WTC11 (cell line): ENCODE measurements at regions not wholly inside any gene's neighbourhood (a gene's known extent, or its start where the extent isn't known, plus 50 kb on each side); places are given as distances from the start of the nearest gene placed in this dataset.

Experiments used
- ESRRA ChIP-seq: sonication (generic); formaldehyde crosslinking; IDR thresholded peaks from 2 replicates; pipeline ENCODE4 v1.8.1; 2022; ENCODE audit warnings: mild to moderate bottlenecking, missing genetic modification reagents, borderline replicate concordance
- NFYB ChIP-seq: sonication (generic); formaldehyde crosslinking; conservative IDR thresholded peaks from 2 replicates; pipeline ENCODE4 v1.8.0; 2022; ENCODE audit warnings: low read depth, missing genetic modification reagents
- NR2C2 ChIP-seq: sonication (generic); formaldehyde crosslinking; IDR thresholded peaks from 2 replicates; pipeline ENCODE4 v1.8.0; 2022; ENCODE audit warnings: mild to moderate bottlenecking, missing genetic modification reagents
- ZNF121 ChIP-seq: sonication (generic); formaldehyde crosslinking; IDR thresholded peaks from 2 replicates; pipeline ENCODE4 v1.8.0; 2023; ENCODE audit warnings: missing genetic modification reagents
- TF ChIP-seq, protein P1 (sequence below): sonication (generic); formaldehyde crosslinking; IDR thresholded peaks from 2 replicates; pipeline ENCODE4 v1.8.1; 2023; ENCODE audit warnings: mild to moderate bottlenecking, missing genetic modification reagents, moderate library complexity
- TF ChIP-seq, protein P2 (sequence below): fragments of 200-600 bp; IDR thresholded peaks from 2 replicates; pipeline ENCODE4 v1.8.0; 2022; ENCODE audit warnings: antibody characterized with exemption
- TF ChIP-seq, protein P3 (sequence below): sonication (generic); formaldehyde crosslinking; IDR thresholded peaks from 2 replicates; pipeline ENCODE4 v1.8.0; 2022; ENCODE audit warnings: missing genetic modification reagents
- TF ChIP-seq, protein P4 (sequence below): sonication (generic); formaldehyde crosslinking; IDR thresholded peaks from 2 replicates; pipeline ENCODE4 v1.8.1; 2023; ENCODE audit warnings: mild to moderate bottlenecking, moderate library complexity, missing genetic modification reagents
- TF ChIP-seq, protein P5 (sequence below): sonication (generic); formaldehyde crosslinking; IDR thresholded peaks from 2 replicates; pipeline ENCODE4 v1.8.1; 2022; ENCODE audit warnings: mild to moderate bottlenecking, missing genetic modification reagents, moderate library complexity, borderline replicate concordance

DNA sequence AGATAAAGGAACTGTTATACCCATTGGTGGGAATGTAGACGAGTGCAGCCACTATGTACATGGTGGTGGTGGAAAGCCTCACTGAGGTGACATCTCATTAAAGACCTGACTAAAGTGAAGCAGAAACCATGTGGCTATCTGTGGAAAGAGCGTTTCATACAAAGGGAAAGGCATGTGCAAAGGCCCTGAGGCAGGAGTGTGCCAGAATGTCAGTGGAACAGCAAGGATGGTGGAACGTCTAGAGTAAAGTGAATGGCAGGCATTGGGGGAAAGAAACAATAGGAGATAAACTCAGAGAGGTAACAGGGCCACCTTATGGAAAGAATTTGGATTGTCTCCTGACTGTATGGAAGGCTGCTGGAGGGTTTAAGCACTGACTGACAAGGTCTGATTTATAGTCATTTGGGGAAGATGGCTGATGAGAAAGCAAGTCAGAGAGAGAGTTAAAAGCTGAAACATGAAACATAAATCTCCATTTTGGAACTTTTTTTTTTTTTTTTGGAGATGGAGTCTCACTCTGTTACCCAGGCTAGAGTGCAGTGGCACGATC, 245.7 kb downstream of the STK31 start:
- TF ChIP-seq, protein P1, sequence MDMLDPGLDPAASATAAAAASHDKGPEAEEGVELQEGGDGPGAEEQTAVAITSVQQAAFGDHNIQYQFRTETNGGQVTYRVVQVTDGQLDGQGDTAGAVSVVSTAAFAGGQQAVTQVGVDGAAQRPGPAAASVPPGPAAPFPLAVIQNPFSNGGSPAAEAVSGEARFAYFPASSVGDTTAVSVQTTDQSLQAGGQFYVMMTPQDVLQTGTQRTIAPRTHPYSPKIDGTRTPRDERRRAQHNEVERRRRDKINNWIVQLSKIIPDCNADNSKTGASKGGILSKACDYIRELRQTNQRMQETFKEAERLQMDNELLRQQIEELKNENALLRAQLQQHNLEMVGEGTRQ (CRISPR knock-in tag), result no peak
- TF ChIP-seq, protein P2, sequence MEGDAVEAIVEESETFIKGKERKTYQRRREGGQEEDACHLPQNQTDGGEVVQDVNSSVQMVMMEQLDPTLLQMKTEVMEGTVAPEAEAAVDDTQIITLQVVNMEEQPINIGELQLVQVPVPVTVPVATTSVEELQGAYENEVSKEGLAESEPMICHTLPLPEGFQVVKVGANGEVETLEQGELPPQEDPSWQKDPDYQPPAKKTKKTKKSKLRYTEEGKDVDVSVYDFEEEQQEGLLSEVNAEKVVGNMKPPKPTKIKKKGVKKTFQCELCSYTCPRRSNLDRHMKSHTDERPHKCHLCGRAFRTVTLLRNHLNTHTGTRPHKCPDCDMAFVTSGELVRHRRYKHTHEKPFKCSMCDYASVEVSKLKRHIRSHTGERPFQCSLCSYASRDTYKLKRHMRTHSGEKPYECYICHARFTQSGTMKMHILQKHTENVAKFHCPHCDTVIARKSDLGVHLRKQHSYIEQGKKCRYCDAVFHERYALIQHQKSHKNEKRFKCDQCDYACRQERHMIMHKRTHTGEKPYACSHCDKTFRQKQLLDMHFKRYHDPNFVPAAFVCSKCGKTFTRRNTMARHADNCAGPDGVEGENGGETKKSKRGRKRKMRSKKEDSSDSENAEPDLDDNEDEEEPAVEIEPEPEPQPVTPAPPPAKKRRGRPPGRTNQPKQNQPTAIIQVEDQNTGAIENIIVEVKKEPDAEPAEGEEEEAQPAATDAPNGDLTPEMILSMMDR, result no peak
- no peak for TF ChIP-seq NFYB (CRISPR knock-in tag)
- TF ChIP-seq, protein P3, sequence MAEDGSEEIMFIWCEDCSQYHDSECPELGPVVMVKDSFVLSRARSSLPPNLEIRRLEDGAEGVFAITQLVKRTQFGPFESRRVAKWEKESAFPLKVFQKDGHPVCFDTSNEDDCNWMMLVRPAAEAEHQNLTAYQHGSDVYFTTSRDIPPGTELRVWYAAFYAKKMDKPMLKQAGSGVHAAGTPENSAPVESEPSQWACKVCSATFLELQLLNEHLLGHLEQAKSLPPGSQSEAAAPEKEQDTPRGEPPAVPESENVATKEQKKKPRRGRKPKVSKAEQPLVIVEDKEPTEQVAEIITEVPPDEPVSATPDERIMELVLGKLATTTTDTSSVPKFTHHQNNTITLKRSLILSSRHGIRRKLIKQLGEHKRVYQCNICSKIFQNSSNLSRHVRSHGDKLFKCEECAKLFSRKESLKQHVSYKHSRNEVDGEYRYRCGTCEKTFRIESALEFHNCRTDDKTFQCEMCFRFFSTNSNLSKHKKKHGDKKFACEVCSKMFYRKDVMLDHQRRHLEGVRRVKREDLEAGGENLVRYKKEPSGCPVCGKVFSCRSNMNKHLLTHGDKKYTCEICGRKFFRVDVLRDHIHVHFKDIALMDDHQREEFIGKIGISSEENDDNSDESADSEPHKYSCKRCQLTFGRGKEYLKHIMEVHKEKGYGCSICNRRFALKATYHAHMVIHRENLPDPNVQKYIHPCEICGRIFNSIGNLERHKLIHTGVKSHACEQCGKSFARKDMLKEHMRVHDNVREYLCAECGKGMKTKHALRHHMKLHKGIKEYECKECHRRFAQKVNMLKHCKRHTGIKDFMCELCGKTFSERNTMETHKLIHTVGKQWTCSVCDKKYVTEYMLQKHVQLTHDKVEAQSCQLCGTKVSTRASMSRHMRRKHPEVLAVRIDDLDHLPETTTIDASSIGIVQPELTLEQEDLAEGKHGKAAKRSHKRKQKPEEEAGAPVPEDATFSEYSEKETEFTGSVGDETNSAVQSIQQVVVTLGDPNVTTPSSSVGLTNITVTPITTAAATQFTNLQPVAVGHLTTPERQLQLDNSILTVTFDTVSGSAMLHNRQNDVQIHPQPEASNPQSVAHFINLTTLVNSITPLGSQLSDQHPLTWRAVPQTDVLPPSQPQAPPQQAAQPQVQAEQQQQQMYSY (CRISPR knock-in tag), result no peak
- TF ChIP-seq, protein P4, sequence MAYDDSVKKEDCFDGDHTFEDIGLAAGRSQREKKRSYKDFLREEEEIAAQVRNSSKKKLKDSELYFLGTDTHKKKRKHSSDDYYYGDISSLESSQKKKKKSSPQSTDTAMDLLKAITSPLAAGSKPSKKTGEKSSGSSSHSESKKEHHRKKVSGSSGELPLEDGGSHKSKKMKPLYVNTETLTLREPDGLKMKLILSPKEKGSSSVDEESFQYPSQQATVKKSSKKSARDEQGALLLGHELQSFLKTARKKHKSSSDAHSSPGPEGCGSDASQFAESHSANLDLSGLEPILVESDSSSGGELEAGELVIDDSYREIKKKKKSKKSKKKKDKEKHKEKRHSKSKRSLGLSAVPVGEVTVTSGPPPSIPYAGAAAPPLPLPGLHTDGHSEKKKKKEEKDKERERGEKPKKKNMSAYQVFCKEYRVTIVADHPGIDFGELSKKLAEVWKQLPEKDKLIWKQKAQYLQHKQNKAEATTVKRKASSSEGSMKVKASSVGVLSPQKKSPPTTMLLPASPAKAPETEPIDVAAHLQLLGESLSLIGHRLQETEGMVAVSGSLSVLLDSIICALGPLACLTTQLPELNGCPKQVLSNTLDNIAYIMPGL (CRISPR knock-in tag), result no peak
- TF ChIP-seq, protein P5, sequence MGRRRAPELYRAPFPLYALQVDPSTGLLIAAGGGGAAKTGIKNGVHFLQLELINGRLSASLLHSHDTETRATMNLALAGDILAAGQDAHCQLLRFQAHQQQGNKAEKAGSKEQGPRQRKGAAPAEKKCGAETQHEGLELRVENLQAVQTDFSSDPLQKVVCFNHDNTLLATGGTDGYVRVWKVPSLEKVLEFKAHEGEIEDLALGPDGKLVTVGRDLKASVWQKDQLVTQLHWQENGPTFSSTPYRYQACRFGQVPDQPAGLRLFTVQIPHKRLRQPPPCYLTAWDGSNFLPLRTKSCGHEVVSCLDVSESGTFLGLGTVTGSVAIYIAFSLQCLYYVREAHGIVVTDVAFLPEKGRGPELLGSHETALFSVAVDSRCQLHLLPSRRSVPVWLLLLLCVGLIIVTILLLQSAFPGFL, result no peak
- no peak for TF ChIP-seq ZNF121 (CRISPR knock-in tag)
- TF ChIP-seq ESRRA (CRISPR knock-in tag), result no peak
- TF ChIP-seq NR2C2 (CRISPR knock-in tag), result no peak
